ENCODE measurements at regions not wholly inside any gene's neighbourhood (a gene's known extent, or its start where the extent isn't known, plus 50 kb on each side); places are given as distances from the start of the nearest gene placed in this dataset.
"Not testable (repeated sequence)": the region's sequence is repeated elsewhere in the genome, so short reads cannot be mapped to it uniquely, and the experiment has no call there.

DNA sequence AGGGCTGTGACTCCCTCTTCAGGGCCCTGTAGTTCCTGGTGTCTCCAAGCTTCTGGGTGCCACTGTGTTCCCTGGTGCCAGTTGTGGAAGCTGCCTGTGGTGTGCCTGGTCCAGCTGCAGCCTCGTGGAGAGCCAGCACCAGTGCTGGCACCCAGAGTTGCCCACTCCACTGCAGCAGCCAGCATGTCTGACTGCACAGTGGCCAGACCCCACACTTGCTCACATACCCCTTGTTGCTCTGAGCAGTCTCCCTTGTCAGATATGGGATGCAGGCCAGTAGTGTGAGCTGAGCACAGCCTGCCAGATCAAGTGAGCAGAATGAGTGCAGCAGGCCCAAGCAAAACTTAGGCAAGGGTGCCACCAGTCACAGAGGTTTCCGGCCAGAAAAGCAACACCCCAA, 108.6 kb downstream of the ZMAT1 start:
- DNase-seq = no peak

DNA sequence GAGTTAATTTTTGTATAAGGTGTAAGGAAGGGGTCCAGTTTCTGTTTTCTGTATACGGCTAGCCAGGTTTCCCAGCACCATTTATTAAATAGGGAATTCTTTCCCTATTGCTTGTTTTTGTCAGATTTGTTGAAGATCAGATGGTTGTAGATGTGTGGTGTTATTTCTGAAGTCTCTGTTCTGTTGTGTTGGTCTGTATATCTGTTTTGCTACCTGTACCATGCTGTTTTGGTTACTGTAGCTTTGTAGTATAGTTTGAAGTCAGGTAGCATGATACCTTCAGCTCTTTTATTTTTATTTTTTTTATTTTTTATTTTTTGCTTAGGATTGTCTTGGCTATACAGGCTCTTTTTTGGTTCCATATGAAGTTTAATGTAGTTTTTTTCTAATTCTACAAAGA, 114.1 kb downstream of the ZMAT1 start:
- not testable (repeated sequence) for DNase-seq

DNA sequence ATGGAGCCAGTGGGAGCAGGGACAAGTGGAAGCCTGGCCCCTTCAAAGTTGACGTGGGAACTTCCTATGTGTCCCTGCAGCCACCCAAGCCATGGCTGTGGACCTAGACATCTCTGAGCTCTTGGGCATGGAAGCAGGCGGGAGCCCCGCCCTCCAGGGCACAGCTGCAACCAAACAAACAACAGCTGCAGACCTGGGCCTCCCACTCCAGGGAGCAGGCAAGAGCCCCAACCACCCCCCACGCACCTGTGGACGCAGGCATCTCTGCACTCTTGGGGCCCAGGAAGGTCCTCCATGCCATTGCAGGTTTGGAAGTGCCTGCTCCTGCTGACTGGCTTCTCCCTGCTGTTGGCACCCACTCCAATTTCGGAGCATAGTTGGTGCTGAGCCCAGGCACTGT, 118.6 kb downstream of the ZMAT1 start:
- DNase-seq = no peak

DNA sequence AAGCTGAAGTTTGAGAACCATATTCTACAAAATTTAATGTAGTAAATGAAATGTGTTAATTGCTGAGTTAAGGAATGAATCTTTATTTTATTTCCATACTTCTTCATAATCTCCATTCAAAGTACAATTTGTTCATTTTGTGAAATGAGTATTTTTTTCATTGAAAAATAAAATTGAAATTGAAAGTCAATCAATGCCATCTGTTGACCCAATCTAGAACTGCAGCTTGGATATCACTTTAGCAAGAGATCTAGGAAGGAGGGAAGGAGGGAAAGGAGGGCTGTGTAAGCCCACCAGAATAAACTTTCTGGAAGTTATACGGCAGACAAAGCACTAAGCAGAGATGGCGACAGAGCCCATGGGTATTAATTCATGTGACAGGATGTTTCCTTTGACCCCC, 128.4 kb downstream of the ZMAT1 start:
- peak in 1 of 2 donors; percentile 22 for DNase-seq

DNA sequence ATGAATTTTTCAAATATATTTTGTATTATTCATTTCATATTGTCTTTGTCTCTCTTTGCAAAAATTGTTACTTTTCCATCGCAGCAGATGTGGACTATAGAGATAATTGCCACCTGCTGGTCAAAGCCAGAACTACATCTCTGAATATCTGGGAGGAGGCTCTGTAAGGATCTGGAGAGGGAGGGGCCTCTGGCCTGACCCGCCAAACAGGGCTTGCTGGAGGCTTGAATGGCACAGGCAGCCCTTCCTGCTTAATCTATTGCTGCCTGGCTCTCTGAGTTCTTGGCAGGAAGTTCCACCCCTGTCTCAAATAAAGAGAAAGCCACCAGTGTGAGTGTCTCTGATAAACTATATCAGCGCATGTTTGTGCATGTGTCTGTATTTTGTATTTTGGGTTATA, 132.4 kb downstream of the ZMAT1 start:
- peak; percentile 81 to 86 for DNase-seq

DNA sequence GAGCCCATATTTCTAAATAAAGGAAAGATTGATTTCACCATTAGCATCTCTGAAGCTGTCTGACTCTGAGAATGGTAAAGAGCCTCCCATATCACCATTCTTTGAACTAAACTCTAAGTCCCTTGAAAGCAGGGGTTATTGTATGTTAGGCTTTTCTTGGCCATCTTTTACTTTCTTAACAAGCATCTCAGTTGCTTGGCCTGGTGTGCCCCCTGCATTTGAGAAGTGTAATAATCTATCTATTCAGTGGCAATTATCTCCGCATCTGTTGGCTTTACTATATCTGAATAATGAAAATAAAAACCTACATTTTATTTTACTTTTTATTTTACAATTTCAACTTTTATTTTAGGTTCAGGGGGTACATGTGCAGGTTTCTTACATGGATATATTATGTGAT, 128.3 kb upstream of the ARMCX2 start:
- no peak for DNase-seq

DNA sequence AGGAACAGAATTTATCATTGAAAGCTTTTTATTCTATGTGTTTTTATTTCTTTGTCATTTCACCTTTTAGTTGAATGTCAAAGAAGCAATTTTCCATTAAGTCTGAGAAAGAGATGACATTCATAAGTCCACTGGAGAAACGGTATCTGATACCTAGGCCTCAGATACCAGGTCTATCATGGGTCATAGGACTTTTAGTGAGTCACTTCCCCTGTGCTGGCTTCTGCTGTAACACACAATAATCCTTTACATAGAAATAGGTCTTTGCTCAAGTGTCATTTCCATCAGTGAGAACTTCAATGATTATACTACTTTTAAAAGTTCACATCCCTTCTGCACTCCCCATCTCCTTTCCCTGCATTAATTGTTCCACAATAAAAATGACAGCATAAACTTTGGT, 125.5 kb upstream of the ARMCX2 start:
- DNase-seq = no peak

DNA sequence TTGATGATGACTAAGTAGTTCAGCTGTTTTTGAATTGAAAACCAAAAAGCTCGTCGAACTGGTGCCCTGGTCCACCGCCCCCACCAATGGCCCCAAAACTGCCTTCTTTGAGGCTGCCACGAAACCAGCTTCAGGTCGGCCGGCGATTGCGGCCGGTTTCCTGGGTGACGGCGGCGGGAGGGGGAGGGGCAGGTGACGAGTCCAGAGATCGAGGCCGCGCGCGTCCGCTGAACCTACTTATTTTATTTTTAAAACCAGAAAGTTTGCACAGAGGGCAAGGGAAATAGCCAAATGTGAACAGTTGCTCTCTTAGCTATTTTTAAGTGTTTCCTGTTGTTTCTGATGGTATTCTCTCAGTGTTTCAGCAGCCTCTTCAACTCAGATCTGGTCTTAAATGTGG, 120.8 kb upstream of the ARMCX2 start:
- DNase-seq = not testable (repeated sequence)

DNA sequence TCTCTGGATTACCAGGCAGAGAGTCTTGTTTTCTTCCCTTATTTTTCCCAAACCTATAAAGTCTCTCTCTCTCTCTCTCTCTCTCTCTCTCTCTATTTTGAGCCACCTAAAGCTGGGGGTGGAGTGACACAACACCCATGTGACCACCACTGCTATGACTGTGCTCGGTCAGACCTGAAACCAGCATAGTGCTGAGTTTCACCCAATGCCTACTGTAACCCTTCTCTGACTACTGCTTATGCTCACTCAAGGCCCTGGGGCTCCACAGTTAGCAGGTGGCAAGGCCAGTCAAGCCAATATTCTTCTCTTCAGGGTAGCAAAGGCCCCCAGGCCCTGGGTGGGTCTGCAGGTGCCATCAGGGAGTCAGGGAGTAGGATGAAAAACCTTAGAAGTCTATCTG, 114.7 kb upstream of the ARMCX2 start:
- DNase-seq = no peak

DNA sequence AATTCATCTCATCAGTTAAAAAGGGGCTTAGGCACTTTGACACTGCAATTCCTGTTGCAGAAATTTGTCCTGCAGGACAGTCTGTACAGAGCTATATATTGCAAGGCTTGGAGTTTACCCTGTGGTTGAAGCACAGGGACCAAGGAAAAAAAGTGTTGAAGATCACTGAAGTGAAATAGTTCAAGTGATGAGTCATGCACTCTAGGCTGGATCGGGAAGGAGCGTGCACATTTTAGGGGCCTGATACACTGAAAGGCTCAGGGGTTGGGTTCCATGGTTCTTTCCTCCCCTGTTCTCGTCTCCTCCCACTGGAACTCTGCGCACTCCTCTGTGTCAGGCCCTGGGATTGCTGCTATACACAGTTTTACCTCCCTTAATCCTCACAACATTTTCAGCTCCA, 104.9 kb upstream of the ARMCX2 start:
- no peak for DNase-seq

DNA sequence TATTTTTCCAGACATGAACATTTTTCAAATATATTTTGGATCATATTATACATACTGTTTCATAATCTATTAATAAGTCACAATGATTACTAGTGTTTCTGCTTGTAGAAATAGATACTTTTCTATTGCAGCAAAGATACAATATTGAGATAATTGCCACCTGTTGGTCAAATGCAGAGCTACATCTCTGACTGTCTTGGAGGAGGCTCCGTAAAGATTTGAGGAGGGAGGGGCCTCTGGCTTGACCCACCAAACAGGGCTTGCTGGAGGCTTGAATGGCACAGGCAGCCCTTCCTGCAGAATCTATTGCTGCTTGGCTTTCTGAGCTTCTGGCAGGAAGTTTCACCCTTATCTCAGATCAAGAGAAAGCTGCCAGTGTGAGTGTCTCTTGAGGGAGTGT, 99.3 kb upstream of the ARMCX2 start:
- DNase-seq = peak; percentile 15 to 43

DNA sequence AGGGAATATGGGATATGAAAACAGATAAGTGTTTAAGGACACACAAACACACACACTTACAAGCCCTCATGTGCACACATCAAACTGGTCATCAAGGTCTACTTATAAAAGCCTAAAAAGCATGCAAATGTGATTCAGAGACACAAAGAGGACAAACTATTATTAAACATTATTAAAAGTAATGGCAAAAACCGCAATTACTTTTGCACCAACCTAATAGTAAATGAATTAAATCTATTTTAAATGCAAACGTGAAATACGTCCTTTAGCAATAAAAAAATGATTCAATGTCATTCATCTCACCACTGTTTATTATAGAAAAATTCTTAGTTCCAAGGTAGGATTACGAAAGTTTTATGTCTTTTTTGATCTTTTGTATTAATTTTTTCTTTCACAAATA, 91.1 kb upstream of the ARMCX2 start:
- no peak for DNase-seq

DNA sequence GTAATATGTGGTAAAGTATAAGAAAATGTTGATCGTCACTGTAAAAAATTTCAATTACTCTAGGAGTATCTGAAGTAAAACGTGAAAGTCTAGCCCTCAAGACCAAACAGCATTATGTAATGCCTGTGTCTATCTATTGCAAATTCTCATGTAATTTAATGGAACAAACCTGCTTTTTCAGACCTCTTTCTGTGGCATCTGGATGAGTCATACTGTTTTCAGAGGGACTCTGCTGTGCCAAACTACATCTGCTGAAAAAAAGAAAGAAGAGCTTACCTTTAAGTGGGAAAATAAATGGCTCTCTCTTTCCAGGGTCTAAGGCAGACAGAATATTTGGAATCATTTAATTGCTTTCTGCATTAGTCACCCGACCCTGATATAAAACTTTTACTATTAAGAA, 89.8 kb upstream of the ARMCX2 start:
- no peak for DNase-seq

DNA sequence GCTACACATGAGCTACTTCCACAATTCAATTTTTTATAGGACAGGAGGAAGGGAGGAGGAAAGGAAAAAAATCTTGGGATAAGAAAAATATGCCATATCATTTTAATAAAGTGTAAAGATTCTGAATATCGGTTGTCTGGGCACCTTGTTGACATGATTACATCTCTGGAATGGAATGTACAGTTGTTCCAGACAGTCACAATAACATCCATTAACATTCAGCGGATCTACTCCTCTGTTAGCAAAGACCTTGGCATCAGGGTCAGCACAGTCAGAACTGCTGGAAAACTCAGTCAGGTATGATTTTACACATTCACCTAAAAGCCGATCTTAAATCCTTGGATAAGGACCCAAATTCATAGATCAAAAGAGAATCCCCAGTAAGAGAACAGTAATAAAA, 85.4 kb upstream of the ARMCX2 start:
- no peak for DNase-seq

DNA sequence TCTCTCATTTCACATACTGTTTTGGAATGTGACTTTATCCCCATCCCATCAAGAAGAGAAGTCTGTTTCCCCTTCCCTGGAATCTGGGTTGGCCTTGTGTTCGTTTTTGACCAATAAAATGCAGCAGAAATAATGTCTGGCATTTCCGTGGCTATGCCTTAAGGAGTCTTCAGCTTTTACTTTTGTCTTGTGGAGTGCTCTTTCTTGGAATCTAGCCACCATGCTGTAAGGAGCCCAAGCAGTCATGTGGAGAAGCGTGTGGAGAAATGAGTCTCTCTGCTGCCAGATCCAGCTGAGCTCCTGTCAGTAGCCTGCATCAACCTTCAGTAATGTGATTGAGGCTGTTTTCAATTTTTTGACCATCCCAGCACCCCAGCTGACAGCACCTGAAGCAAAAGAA, 84.4 kb upstream of the ARMCX2 start:
- DNase-seq = no peak

DNA sequence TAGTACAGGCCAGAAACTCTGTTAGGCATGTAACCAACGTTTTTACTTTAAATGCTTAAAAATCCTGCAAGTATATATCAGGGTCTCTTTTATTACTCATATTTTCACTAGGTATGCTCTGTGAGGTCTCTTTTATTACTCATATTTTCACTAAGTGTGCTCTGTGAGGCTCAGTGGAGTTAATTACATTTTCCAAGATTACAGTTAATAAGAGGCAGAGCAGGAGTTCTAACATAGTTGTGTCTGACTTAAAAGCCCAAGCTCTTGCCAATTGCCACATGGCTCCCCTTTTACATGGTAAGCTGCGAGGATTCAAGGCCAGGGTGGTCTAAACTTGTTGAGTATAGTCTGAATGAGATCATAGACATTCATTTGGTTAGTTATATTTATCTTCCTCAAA, 81.0 kb upstream of the ARMCX2 start:
- DNase-seq = no peak

DNA sequence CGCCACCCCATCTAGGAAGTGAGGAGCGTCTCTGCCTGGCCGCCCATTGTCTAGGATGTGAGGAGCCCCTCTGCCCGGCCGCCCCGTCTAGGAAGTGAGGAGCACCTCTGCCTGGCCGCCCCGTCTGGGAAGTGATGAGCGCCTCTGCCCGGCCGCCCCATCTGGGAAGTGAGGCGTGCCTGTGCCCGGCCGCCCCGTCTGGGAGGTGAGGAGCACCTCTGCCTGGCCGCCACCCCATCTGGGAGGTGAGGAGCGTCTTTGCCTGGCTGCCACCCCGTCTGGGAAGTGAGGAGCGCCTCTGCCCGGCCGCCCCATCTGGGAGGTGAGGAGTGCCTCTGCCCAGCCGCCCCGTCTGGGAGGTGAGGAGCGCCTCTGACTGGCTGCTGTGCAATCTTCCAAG, 79.2 kb upstream of the ARMCX2 start:
- DNase-seq = not testable (repeated sequence)

DNA sequence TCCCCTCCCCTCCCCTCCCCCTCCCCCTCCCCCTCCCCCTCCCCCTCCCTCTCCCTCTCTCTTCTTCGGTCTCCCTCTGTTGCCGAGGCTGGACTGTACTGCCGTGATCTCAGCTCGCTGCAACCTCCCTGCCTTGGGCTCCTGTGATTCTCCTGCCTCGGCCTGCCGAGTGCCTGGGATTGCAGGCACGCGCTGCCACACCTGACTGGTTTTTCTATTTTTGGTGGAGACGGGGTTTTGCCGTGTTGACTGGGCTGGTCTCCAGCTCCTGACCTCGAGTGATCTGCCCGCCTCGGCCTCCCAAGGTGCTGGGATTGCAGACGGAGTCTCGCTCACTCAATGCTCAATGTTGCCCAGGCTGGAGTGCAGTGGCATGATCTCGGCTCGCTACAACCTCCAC, 78.8 kb upstream of the ARMCX2 start:
- DNase-seq = not testable (repeated sequence)

DNA sequence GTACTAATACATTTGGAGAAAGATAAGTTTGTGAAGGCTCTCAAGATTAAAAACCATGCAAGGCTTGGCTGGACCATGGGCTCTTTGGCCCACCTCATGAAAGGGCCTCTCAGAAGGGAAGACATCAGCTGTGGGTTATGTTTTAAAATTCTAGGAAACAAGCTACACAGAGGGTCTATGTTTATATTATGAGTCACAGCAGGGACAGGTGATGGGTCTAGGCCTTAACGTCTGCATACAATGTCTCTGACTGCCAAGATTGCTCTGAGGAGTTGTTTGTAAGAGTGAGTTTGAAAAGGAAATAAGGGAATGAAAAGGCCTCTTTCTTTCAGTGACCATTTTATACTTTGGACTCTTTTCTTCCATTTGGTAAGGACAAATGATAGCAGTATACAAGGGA, 77.0 kb upstream of the ARMCX2 start:
- no peak for DNase-seq

DNA sequence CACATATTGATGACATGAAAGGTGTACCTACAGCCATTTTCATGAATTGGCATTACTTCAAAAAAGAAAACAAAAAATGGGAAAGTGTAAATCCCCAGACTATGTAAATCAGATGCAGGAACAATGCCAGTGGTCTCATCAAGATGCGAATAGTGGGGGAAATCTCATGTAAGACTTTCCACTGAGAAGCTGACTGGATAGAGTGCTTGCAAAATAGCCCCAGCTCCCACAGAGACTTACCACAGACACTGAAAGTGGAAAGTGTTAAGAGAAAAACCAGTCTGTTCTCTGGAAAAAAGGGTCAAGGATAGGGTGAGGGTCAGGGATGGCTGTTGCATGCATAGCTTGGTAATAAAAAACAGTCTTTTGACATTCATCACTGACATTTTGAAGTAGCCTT, 73.2 kb upstream of the ARMCX2 start:
- DNase-seq = no peak

DNA sequence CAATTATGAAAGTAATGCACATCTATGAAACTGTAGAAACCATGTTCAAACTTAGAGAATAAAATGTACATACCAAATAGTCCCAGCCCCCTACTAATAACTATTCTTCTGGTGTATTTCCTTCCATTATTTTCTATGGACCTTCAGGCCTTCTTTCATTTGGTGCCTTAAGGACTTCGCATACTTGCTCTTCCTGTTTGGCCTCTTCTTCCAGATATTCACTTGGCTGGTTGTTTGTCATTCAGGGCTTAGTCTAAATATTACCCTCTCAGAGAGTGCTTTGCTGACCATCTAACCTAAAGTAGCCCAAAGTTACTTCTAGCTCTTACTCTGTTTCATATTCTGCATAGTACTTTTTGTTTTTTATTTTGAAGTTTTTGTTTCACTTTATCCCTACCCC, 70.3 kb upstream of the ARMCX2 start:
- no peak for DNase-seq

Measured in CD4-positive, alpha-beta T cell treated with Interleukin-4 for 1 hour (primary cell).